ENCODE measurements at regions not wholly inside any gene's neighbourhood (a gene's known extent, or its start where the extent isn't known, plus 50 kb on each side); places are given as distances from the start of the nearest gene placed in this dataset.

- DNase-seq (ENCODE audit: low spot score in 2 of 2) = no peak
- no peaks in the 10 kb centered on the region for H3K36me3 ChIP-seq
- intact Hi-C loops (cut with DNase I; ENCODE audit: low total_unique reads) = no loop called here
- H3K27ac ChIP-seq = no peak overlapping the region
- no peak for TF ChIP-seq CTCF (IDR thresholded peaks at IDR 0.05)
- no peak for TF ChIP-seq POLR2A (IDR thresholded peaks at IDR 0.05)
- no peak for TF ChIP-seq POLR2AphosphoS5 (IDR thresholded peaks at IDR 0.05)
- no peaks in the 10 kb centered on the region for H3K9me3 ChIP-seq
- peaks cover 0 to 10% of the 10 kb centered on the region in 2 donors for H3K27me3 ChIP-seq
- no peaks in the 10 kb centered on the region for H3K4me1 ChIP-seq
- H3K4me3 ChIP-seq = no peak overlapping the region
Measured at GRCh38 chrX:10028283-10029104, 61.3 kb downstream of the CLDN34 start.

- peaks cover 0 to 17% of the 10 kb centered on the region in 2 donors for H3K27me3 ChIP-seq
- intact Hi-C loops (cut with DNase I; ENCODE audit: low total_unique reads) = no loop called here
- H3K4me3 ChIP-seq = no peak overlapping the region
- no peaks in the 10 kb centered on the region for H3K36me3 ChIP-seq
- no peaks in the 10 kb centered on the region for H3K9me3 ChIP-seq
- H3K4me1 ChIP-seq = no peaks in the 10 kb centered on the region
- no peak for DNase-seq (ENCODE audit: low spot score in 2 of 2)
- no peak overlapping the region for H3K27ac ChIP-seq
- no peak for TF ChIP-seq POLR2AphosphoS5 (IDR thresholded peaks at IDR 0.05)
- no peak for TF ChIP-seq POLR2A (IDR thresholded peaks at IDR 0.05)
- TF ChIP-seq CTCF (IDR thresholded peaks at IDR 0.05) = no peak
Measured at GRCh38 chrX:10030570-10030969, 63.4 kb downstream of the CLDN34 start.

GRCh38 chrX:10031746-10032145 lies 64.6 kb downstream of the CLDN34 start:
- H3K4me1 ChIP-seq = no peaks in the 10 kb centered on the region
- no peaks in the 10 kb centered on the region for H3K36me3 ChIP-seq
- DNase-seq (ENCODE audit: low spot score in 2 of 2) = no peak
- no peak overlapping the region for H3K4me3 ChIP-seq
- intact Hi-C loops (cut with DNase I; ENCODE audit: low total_unique reads) = no loop called here
- TF ChIP-seq CTCF (IDR thresholded peaks at IDR 0.05) = no peak
- TF ChIP-seq POLR2AphosphoS5 (IDR thresholded peaks at IDR 0.05) = no peak
- no peak for TF ChIP-seq POLR2A (IDR thresholded peaks at IDR 0.05)
- no peak overlapping the region for H3K27ac ChIP-seq
- H3K27me3 ChIP-seq = peaks cover 0 to 17% of the 10 kb centered on the region in 2 donors
- H3K9me3 ChIP-seq = no peaks in the 10 kb centered on the region

GRCh38 chrX:10032147-10032546 lies 65.0 kb downstream of the CLDN34 start:
- H3K36me3 ChIP-seq = no peaks in the 10 kb centered on the region
- H3K4me1 ChIP-seq = no peaks in the 10 kb centered on the region
- H3K9me3 ChIP-seq = no peaks in the 10 kb centered on the region
- intact Hi-C loops (cut with DNase I; ENCODE audit: low total_unique reads) = no loop called here
- TF ChIP-seq POLR2AphosphoS5 (IDR thresholded peaks at IDR 0.05) = no peak
- TF ChIP-seq CTCF (IDR thresholded peaks at IDR 0.05) = no peak
- no peak overlapping the region for H3K4me3 ChIP-seq
- H3K27ac ChIP-seq = no peak overlapping the region
- peaks cover 0 to 17% of the 10 kb centered on the region in 2 donors for H3K27me3 ChIP-seq
- no peak for DNase-seq (ENCODE audit: low spot score in 2 of 2)

GRCh38 chrX:10033375-10034007 lies 66.3 kb downstream of the CLDN34 start:
- H3K27ac ChIP-seq = no peak overlapping the region
- no peak overlapping the region for H3K4me3 ChIP-seq
- intact Hi-C loops (cut with DNase I; ENCODE audit: low total_unique reads) = no loop called here
- H3K36me3 ChIP-seq = no peaks in the 10 kb centered on the region
- H3K4me1 ChIP-seq = no peaks in the 10 kb centered on the region
- DNase-seq (ENCODE audit: low spot score in 2 of 2) = no peak
- no peaks in the 10 kb centered on the region for H3K9me3 ChIP-seq
- TF ChIP-seq POLR2AphosphoS5 (IDR thresholded peaks at IDR 0.05) (no peak), CTCF (IDR thresholded peaks at IDR 0.05) (no peak), POLR2A (IDR thresholded peaks at IDR 0.05) (no peak)
- H3K27me3 ChIP-seq = peaks cover 0 to 17% of the 10 kb centered on the region in 2 donors

All from breast epithelium (tissue), 4 donors.